ENCODE measurements at regions not wholly inside any gene's neighbourhood (a gene's known extent, or its start where the extent isn't known, plus 50 kb on each side); places are given as distances from the start of the nearest gene placed in this dataset.

GRCh38 chr20:48153103-48153502 lies 367.8 kb upstream of the SULF2 start:
- TF ChIP-seq, protein P1, sequence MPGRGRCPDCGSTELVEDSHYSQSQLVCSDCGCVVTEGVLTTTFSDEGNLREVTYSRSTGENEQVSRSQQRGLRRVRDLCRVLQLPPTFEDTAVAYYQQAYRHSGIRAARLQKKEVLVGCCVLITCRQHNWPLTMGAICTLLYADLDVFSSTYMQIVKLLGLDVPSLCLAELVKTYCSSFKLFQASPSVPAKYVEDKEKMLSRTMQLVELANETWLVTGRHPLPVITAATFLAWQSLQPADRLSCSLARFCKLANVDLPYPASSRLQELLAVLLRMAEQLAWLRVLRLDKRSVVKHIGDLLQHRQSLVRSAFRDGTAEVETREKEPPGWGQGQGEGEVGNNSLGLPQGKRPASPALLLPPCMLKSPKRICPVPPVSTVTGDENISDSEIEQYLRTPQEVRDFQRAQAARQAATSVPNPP (CRISPR knock-in tag; IDR thresholded peaks at IDR 0.05): no peak
- TF ChIP-seq SMAD3 (CRISPR knock-in tag; IDR thresholded peaks at IDR 0.05) (no peak), ATF3 (CRISPR knock-in tag; IDR thresholded peaks at IDR 0.05) (no peak), SMAD1 (CRISPR knock-in tag; IDR thresholded peaks at IDR 0.05; ENCODE audit: borderline replicate concordance, low read depth) (no peak), CHD4 (IDR thresholded peaks at IDR 0.05; ENCODE audit: borderline replicate concordance, low read length) (no peak), CTCF (CRISPR knock-in tag; IDR thresholded peaks at IDR 0.05) (no peak), ZNF350 (CRISPR knock-in tag; IDR thresholded peaks at IDR 0.05; ENCODE audit: borderline replicate concordance, low read depth) (no peak), JUNB (CRISPR knock-in tag; IDR thresholded peaks at IDR 0.05; ENCODE audit: borderline replicate concordance) (no peak), IRF1 (CRISPR knock-in tag; IDR thresholded peaks at IDR 0.05; ENCODE audit: low read depth) (no peak), MTA3 (CRISPR knock-in tag; IDR thresholded peaks at IDR 0.05) (no peak), POLR2A (IDR thresholded peaks at IDR 0.05; ENCODE audit: insufficient read depth in 1 of 2, low read depth in 2 of 2, low read length in 2 of 2) (no peak), FOXK2 (IDR thresholded peaks at IDR 0.05) (no peak)
- TF ChIP-seq, protein P2, sequence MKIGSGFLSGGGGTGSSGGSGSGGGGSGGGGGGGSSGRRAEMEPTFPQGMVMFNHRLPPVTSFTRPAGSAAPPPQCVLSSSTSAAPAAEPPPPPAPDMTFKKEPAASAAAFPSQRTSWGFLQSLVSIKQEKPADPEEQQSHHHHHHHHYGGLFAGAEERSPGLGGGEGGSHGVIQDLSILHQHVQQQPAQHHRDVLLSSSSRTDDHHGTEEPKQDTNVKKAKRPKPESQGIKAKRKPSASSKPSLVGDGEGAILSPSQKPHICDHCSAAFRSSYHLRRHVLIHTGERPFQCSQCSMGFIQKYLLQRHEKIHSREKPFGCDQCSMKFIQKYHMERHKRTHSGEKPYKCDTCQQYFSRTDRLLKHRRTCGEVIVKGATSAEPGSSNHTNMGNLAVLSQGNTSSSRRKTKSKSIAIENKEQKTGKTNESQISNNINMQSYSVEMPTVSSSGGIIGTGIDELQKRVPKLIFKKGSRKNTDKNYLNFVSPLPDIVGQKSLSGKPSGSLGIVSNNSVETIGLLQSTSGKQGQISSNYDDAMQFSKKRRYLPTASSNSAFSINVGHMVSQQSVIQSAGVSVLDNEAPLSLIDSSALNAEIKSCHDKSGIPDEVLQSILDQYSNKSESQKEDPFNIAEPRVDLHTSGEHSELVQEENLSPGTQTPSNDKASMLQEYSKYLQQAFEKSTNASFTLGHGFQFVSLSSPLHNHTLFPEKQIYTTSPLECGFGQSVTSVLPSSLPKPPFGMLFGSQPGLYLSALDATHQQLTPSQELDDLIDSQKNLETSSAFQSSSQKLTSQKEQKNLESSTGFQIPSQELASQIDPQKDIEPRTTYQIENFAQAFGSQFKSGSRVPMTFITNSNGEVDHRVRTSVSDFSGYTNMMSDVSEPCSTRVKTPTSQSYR (CRISPR knock-in tag; IDR thresholded peaks at IDR 0.05; ENCODE audit: borderline replicate concordance): no peak
- TF ChIP-seq, protein P3, sequence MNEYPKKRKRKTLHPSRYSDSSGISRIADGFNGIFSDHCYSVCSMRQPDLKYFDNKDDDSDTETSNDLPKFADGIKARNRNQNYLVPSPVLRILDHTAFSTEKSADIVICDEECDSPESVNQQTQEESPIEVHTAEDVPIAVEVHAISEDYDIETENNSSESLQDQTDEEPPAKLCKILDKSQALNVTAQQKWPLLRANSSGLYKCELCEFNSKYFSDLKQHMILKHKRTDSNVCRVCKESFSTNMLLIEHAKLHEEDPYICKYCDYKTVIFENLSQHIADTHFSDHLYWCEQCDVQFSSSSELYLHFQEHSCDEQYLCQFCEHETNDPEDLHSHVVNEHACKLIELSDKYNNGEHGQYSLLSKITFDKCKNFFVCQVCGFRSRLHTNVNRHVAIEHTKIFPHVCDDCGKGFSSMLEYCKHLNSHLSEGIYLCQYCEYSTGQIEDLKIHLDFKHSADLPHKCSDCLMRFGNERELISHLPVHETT (CRISPR knock-in tag; conservative IDR thresholded peaks at IDR 0.05): no peak
